GM12891 (cell line): ENCODE measurements at regions not wholly inside any gene's neighbourhood (a gene's known extent, or its start where the extent isn't known, plus 50 kb on each side); places are given as distances from the start of the nearest gene placed in this dataset.

Source experiments
- POLR2A ChIP-seq: IDR thresholded peaks from 2 replicates; pipeline ENCODE4 v1.6.1; 2011; ENCODE audit warnings: low read depth, low read length, control low read depth
- POLR2AphosphoS5 ChIP-seq: IDR thresholded peaks from 2 replicates; pipeline ENCODE4 v1.6.1; 2011; ENCODE audit warnings: low read depth, low read length, control low read depth
- POU2F2 ChIP-seq: IDR thresholded peaks from 2 replicates; pipeline ENCODE4 v1.6.1; 2011; ENCODE audit warnings: low read depth, mild to moderate bottlenecking, control low read depth, low read length, moderate library complexity
- TAF1 ChIP-seq: IDR thresholded peaks from 2 replicates; pipeline ENCODE4 v1.6.1; 2011; ENCODE audit warnings: low read depth, low read length, control low read depth

- TF ChIP-seq TAF1 (no peak), POLR2A (no peak), POLR2AphosphoS5 (no peak), POU2F2 (no peak)
These were observed 393.1 kb upstream of the ZFP42 start for GRCh38 chr4:187602339-187603092.
